Astrocyte (in vitro differentiated cells and primary cell): ENCODE measurements at regions not wholly inside any gene's neighbourhood (a gene's known extent, or its start where the extent isn't known, plus 50 kb on each side); places are given as distances from the start of the nearest gene placed in this dataset.

Source experiments
- CTCF ChIP-seq: IDR thresholded peaks from 2 replicates; pipeline ENCODE4 v1.5.1; 2011; ENCODE audit warnings: low read depth, mild to moderate bottlenecking, inconsistent platforms, low read length, moderate library complexity; ENCODE audit not compliant: insufficient read depth
- EZH2 ChIP-seq: IDR thresholded peaks from 2 replicates; pipeline ENCODE4 v1.6.1; 2012; ENCODE audit warnings: mild to moderate bottlenecking, low read length, inconsistent platforms; ENCODE audit not compliant: insufficient read depth

GRCh38 chr14:54172562-54172961, 215.9 kb upstream of the BMP4 start:
- no peak for TF ChIP-seq CTCF
- no peak for TF ChIP-seq EZH2
